ENCODE measurements at regions not wholly inside any gene's neighbourhood (a gene's known extent, or its start where the extent isn't known, plus 50 kb on each side); places are given as distances from the start of the nearest gene placed in this dataset.

GRCh38 chr2:51111532-51111931 lies 79.6 kb upstream of the NRXN1 start:
- DNase-seq (ENCODE audit: low spot score) = no peak

GRCh38 chr2:51108794-51109193 lies 76.9 kb upstream of the NRXN1 start:
- no peak for DNase-seq (ENCODE audit: low spot score)

GRCh38 chr2:51107841-51108240 lies 75.9 kb upstream of the NRXN1 start:
- no peak for DNase-seq (ENCODE audit: low spot score)

GRCh38 chr2:51105811-51106210 lies 73.9 kb upstream of the NRXN1 start:
- no peak for DNase-seq (ENCODE audit: low spot score)

GRCh38 chr2:51103205-51103604 lies 71.3 kb upstream of the NRXN1 start:
- DNase-seq (ENCODE audit: low spot score) = peak; percentile 40

GRCh38 chr2:51093016-51093415 lies 61.1 kb upstream of the NRXN1 start:
- DNase-seq (ENCODE audit: low spot score) = no peak

- DNase-seq (ENCODE audit: low spot score) = no peak
Observed at GRCh38 chr2:51085420-51086068, 53.6 kb upstream of the NRXN1 start.

GRCh38 chr2:51084750-51085149 lies 52.8 kb upstream of the NRXN1 start:
- no peak for DNase-seq (ENCODE audit: low spot score)
